ENCODE measurements at regions not wholly inside any gene's neighbourhood (a gene's known extent, or its start where the extent isn't known, plus 50 kb on each side); places are given as distances from the start of the nearest gene placed in this dataset.
"Not testable (repeated sequence)": the region's sequence is repeated elsewhere in the genome, so short reads cannot be mapped to it uniquely, and the experiment has no call there.

DNA sequence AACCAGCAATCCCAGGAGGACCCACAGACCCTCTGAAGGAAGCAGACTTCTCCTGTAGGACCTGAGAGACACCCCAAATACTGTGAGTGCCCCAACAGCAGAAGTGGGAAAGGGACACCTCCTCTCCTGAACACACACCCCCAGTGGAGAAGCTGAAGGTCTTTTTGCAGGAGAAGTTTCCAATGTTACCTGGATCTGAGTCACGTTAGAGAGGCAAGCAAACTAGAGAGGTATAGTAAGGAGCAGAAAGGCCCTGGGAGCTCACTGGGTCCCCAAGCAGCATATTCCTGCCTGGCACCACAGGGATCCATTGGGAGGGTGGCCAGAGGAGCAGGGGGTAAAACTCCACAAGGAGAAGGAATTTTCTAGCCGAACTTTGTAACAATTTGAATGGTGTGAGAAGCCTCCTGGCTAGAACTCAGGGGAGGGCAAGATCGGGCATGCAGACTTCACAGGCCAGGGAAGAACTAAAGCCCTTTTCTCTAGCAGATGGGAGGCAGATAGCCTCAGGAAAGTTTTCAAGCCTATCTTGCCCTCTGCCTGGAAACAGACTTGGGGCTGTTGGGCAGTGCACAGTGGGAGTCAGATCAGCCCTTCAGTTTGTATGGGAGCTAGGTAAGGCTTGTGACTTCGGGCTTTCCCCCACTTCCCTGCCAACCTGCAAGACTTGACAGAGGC lies 68.2 kb upstream of the SSTR4 start:
- ATAC-seq, result no peak

DNA sequence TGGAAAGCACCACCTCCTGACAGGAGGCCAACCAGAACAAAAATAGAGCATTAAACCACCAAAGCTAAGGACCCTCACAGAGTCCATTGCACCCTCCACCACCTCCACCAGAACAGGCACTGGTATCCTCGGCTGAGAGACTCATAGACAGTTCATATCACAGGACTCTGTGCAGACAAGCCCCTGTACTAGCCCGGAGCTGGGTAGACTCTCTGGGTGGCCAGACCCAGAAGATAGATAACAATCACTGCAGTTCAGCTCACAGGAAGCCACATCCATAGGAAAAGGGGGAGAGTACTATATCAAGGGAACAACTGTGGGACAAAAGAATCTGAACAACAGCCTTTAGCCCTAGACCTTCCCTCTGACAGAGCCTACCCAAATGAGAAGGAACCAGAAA lies 67.4 kb upstream of the SSTR4 start:
- not testable (repeated sequence) for ATAC-seq

DNA sequence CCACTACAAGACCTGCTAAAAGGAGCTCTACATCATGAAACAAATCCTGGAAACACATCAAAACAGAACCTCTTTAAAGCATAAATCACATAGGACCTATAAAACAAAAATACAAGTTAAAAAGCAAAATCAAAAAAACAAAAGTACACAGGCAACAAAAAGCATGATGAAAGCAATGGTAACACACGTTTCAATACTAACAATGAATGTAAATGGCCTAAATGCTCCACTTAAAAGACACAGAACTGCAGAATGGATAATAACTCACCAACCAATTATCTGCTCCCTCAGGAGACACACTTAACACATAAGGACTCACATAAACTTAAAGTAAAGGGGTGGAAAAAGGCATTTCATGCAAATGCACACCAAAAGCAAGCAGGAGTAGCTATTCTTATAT lies 66.1 kb upstream of the SSTR4 start:
- not testable (repeated sequence) for ATAC-seq

DNA sequence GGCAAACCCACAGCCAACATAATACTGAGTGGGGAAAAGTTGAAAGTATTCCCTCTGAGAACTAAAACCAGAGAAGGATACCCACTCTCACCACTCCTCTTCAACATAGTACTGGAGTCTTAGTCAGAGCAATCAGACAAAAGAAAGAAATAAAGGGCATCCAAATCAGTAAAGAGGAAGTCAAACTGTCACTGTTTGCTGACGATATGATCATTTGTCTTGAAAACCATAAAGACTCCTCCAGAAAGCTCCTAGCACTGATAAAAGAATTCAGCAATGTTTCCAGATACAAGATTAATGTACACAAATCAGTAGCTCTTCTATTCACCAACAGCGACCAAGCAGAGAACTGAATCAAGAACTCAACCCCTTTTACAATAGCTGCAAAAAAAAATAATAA lies 64.0 kb upstream of the SSTR4 start:
- not testable (repeated sequence) for ATAC-seq

DNA sequence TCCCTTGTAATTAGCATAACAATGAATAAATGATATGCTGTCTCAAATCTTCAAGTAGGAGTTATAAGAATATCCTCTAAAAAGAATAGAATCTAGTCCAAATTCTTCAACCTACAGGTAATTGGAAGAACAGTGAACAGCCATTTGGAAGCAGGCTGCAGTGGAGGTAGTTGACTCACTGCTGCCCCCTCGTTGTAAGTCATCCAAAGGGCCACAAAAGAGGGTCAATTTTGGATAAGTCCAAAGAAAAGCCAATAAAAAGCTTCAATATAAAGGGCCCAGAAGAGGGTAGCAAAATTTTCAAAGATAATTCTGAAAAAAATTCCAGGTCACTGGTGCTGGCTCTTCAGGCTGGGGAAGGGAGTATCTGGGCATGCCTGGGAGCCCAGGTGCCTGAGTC lies 60.8 kb upstream of the SSTR4 start:
- no peak for ATAC-seq

DNA sequence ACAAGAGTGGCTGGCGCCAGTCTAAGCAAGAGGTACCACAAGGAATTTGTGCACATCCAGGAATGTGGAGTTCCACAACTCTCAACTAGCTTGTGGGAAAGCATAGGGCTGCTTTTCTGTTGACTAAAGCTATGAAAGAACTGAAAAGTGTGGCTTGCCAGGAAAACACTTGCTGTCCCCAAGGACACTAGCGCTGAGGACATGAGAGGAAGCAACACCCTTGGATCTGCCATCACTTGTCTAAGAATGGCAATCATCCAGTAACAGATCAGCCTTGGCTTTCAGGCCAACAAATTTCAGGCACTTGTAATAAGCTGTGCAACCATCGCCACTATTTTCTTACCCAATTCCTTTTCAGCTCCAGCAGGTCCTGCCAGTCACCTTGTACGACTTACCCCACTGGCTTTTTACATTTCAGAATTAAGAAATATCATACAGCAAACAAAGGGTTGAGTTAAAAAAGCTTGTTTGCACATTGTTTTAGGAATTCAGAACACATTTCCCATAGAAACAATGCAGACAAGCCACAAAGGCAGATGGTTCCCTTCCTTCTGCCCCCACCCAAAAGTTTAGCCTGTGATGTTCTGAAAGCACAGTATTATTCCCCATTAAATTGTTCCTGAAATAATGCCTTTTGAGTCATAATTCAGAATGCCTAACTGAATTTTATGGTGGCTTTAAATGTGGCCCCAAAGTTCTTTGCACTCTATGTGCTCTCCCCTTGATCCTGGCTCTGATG lies 57.9 kb upstream of the SSTR4 start:
- no peak for ATAC-seq

DNA sequence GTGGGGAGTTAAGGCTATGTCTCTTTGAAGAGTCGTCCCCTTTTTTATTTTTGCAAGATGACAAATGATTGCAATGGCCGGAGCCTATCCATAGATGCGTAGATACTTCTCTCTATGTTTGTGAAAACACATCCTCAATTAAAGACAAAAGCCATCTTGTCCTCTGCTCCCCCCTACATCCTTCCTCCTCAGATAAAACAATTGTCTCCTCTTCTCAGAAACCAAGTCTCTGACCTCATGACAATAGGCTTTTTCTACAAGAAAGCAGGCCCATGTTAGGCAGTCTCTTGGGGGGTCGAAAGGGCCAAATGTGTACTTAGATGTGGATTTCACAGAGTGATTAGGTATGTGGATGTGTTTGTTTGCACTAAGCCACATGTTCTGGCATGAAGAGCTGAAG lies 51.1 kb upstream of the SSTR4 start:
- ATAC-seq, result no peak

DNA sequence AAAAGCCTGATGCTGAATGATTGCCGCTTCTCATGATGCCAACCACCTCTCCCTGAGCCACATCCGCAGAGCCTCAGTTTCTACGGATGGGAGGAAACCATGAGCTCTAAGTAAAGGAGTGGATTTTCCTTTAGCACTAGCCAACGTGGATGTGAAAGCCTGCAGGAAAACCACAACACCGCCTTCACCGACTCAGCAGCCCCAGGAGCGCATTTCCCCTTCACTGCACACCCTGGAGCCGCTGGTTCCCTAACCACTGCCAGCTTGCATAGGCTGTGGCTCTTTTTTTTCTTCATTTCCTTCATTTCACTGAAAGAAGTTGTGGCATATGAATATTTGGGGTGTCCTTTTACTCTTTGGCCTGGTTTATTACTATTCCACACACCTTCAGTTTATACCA lies 50.5 kb upstream of the SSTR4 start:
- ATAC-seq, result no peak

DNA sequence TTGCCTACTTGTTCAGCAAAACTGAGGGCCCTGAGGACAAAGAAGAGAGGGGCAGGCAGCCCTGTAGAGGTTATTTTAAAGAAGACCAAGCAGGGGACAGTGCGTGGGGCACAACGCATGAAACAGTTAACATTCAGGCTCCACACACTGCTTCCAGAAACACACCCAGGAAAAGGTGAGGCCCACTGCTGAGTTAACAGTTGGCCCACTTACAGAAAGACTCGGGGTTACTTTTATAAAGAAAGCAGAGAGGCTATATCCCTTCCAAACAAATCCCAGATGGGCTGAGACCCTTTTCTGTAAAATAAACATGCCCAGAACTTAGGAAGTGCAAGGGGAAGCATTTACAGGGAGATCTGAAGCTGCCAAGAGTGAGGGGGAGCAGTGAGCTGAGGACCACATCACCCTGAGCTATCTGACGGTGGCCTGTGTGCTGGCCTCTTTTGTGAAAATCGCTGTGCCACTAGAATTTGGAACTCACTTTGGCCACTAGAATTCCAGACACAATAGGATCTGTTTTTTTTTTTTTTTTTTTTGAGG lies 49.8 kb upstream of the SSTR4 start:
- ATAC-seq, result no peak
